Effector memory CD4-positive, alpha-beta T cell (primary cell): ENCODE measurements at regions not wholly inside any gene's neighbourhood (a gene's known extent, or its start where the extent isn't known, plus 50 kb on each side); places are given as distances from the start of the nearest gene placed in this dataset.
"Not testable (repeated sequence)": the region's sequence is repeated elsewhere in the genome, so short reads cannot be mapped to it uniquely, and the experiment has no call there.

ENCODE experiments used
- DNase-seq, 3 donors: peaks; one replicate each; pipeline ENCODE4 v3.0.0-alpha.2; 2020
- H3K27ac ChIP-seq: 2 replicates; pipeline ENCODE4 v1.7.0; 2013; ENCODE audit warnings: mild to moderate bottlenecking, low read length, moderate library complexity; ENCODE audit not compliant: insufficient read depth, poor library complexity, severe bottlenecking
- H3K27me3 ChIP-seq: replicated peaks from 2 replicates; pipeline ENCODE4 v1.7.0; 2013; ENCODE audit warnings: mild to moderate bottlenecking, low read length; ENCODE audit not compliant: insufficient read depth, control insufficient read depth, poor library complexity, severe bottlenecking
- H3K36me3 ChIP-seq: 2 replicates; pipeline ENCODE4 v1.7.0; 2013; ENCODE audit warnings: mild to moderate bottlenecking, low read length, moderate library complexity; ENCODE audit not compliant: control insufficient read depth, insufficient read depth
- H3K4me1 ChIP-seq: 2 replicates; pipeline ENCODE4 v1.7.0; 2013; ENCODE audit warnings: low read length, mild to moderate bottlenecking; ENCODE audit not compliant: control insufficient read depth, insufficient read depth, poor library complexity, severe bottlenecking
- H3K4me3 ChIP-seq: 2 replicates; pipeline ENCODE4 v1.7.0; 2013; ENCODE audit warnings: low read length, low read depth, mild to moderate bottlenecking; ENCODE audit not compliant: insufficient read depth, poor library complexity, severe bottlenecking
- H3K9me3 ChIP-seq: 2 replicates; pipeline ENCODE4 v1.7.0; 2013; ENCODE audit warnings: mild to moderate bottlenecking, low read length, moderate library complexity; ENCODE audit not compliant: control insufficient read depth

DNA sequence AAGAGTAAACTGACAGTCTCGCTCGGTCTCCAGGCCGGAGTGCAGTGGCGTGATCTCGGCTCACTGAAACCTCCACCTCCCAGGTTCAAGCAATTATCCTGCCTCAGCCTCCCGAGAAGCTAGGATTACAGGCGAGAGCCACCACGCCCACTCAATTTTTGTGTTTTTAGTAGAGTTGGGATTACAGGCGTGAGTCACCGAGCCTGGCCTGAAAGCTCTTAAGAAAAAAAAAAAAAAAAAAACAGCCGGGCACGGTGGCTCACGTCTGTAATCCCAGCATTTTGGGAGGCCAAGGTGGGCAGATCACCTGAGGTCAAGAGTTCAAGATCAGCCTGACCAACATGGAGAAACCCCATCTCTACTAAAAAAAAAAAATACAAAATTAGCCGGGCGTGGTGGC, 55.3 kb upstream of the THOC2 start:
- not testable (repeated sequence) for H3K27me3 ChIP-seq, H3K4me3 ChIP-seq, H3K4me1 ChIP-seq, H3K27ac ChIP-seq, H3K9me3 ChIP-seq, DNase-seq, H3K36me3 ChIP-seq

DNA sequence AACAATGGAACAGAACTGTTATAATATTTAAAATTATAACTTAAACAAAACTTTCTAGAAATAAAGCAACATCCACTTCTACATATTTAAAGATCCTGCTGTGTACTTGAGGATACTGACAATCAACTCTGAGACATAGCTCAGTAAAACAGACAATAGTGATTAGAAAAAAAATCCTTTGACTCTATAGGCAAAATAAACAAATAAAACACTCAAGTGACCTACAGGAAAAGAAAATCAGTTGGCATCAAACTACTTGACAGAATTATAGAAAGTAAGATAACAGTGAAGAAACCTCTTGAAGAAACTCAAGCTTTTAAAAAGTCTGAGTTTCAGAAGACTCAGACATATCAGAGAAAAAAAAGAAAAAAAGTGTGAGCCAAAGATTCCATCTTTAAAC, 55.9 kb upstream of the THOC2 start:
- no peaks in the 10 kb centered on the region for H3K36me3 ChIP-seq
- no peaks in the 10 kb centered on the region for H3K4me1 ChIP-seq
- H3K27ac ChIP-seq = no peak overlapping the region
- DNase-seq = no peak
- H3K9me3 ChIP-seq = no peaks in the 10 kb centered on the region
- no peaks in the 10 kb centered on the region for H3K27me3 ChIP-seq
- no peak overlapping the region for H3K4me3 ChIP-seq

DNA sequence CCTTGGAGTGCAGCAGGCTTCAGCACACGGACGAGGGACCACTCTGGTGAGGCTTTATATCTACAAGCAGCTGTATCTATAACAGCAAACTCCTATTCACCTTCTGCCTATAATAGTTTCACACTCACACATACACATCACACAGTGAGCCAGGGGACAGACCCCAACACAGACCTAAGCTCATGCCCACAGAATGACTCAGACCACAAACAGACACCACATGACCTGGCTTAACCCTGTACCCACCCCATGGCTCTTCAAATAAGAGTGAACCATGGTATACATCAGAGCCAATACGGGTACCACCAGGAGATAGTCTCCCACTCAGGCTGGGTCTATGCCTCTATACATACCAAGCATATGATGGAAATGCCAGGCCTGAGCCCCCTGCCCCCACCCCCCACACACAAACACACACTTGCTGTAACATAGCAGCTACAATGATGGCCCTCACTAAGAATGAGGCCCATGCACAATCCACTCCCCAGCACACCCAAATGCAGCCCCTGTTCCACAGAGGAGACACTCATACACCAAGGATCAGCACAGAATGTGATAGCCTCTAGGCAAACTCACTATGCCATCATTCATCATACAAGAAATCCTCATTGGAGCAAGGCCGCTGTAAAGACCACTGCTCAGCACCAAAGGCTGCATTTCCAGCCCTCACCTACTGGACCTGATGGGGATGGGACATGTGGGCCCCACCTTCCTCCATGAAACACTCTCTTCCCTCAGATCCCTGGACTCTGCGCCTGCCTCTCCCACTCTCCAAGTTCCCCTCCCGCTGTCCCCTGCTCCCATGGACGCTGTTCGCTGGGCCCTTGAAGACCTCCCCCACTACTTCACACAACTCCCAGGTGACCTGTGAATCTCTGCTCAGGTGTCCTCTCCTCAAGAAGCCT, 62.1 kb upstream of the XIAP start:
- Histone ChIP-seq H3K9me3 (no peaks in the 10 kb centered on the region), H3K4me1 (no peaks in the 10 kb centered on the region), H3K36me3 (no peaks in the 10 kb centered on the region), H3K27me3 (no peaks in the 10 kb centered on the region), H3K4me3 (no peak overlapping the region), H3K27ac (no peak overlapping the region)
- DNase-seq = no peak

DNA sequence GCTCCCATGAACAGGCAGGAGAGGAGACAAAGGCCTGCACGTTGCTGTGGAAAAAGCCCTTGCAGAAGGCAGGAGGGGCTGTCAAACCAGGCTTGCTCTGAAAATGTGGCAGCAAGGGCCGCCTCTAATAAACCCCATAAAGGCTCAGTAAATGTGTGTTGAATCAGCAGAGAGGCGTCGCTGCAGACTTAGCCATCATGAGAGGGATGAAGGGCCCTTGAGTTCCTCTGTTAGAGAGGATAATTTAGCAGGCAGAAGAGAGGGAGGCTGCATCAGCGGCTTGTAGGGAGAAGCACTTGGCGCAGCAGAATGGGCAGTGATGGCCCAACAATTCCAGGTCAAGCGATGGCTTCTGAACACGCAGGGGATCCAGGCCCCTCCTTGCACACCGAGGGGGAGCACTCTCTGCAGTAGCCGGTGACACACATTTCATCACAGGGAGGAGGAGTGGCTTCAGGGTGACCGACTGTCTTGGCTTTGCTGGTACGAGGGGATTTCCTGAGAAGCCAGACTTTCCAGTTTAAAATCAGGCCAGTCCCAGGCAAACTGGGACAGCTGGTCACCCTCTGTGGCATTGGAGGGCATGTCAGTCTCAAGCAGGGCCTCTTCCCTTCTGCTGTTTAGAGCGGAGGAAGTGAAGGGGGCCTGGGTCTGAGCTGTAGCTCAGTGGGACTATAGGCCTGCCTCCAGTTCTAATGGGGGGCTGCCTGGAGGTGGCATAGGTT, 61.0 kb upstream of the XIAP start:
- H3K4me1 ChIP-seq, H3K9me3 ChIP-seq, DNase-seq, H3K4me3 ChIP-seq, H3K27me3 ChIP-seq, H3K27ac ChIP-seq, H3K36me3 ChIP-seq: not testable (repeated sequence)

- H3K9me3 ChIP-seq = no peaks in the 10 kb centered on the region
- H3K27me3 ChIP-seq = no peaks in the 10 kb centered on the region
- no peak overlapping the region for H3K4me3 ChIP-seq
Observed at GRCh38 chrX:123801901-123802300, 58.0 kb upstream of the XIAP start.

GRCh38 chrX:123803331-123803983, 56.4 kb upstream of the XIAP start:
- Histone ChIP-seq H3K9me3 (no peaks in the 10 kb centered on the region), H3K4me1 (no peaks in the 10 kb centered on the region), H3K27me3 (no peaks in the 10 kb centered on the region), H3K36me3 (no peaks in the 10 kb centered on the region), H3K27ac (no peak overlapping the region), H3K4me3 (no peak overlapping the region)
- peak in 1 of 3 donors; percentile 12 for DNase-seq

More at GRCh38 chrX:123801901-123802300, 58.0 kb upstream of the XIAP start:
- H3K36me3 ChIP-seq = no peaks in the 10 kb centered on the region
- H3K4me1 ChIP-seq = no peaks in the 10 kb centered on the region
- no peak overlapping the region for H3K27ac ChIP-seq
- no peak for DNase-seq

DNA sequence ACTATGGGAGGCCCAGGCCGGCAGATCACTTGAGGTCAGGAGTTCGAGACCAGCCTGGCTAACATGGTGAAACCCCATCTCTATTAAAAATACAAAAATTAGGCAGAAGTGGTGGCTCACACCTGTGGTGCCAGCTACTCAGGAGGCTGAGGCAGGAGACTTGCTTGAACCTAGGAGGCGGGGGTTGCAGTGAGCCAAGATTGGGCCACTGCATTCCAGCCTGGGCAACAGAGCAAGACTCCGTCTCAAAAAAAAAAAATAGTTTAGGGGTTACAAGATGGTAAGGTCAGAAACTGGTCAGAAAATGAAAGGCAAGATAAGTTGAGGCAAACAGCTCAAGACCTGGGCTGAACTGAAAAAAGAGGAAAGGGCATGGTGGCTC, 55.9 kb upstream of the XIAP start:
- not testable (repeated sequence) for DNase-seq, H3K4me1 ChIP-seq, H3K9me3 ChIP-seq, H3K4me3 ChIP-seq, H3K27me3 ChIP-seq, H3K27ac ChIP-seq, H3K36me3 ChIP-seq

DNA sequence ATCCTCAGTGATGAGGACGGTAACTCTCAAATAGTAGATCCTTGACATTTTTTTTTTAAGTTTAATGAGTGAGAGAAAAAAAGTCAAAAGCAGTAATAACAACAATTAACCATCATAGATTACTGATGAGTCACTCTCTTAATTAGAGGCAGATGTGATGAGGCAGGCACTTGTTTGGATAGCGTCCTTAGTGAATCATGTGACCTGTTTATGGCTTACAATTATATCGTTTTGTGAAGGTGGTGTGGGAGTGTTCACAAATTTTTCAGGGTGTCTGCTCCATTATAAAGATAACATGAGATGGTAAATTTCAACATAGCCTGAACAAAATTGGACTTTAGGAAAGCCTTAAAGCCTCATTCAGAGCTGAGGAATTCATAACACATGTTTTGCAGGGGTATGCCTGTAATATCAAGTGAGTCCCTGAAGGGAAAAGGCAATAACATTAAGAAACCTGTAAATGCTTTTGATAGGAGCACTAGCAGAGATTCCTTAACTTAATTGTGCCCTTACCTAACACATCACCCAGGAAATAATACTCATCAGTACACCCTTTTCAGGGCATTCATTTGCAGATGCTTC, 51.9 kb upstream of the XIAP start:
- Histone ChIP-seq H3K4me1 (no peaks in the 10 kb centered on the region), H3K27ac (no peak overlapping the region), H3K4me3 (no peak overlapping the region), H3K36me3 (no peaks in the 10 kb centered on the region), H3K9me3 (no peaks in the 10 kb centered on the region), H3K27me3 (no peaks in the 10 kb centered on the region)
- DNase-seq = no peak

DNA sequence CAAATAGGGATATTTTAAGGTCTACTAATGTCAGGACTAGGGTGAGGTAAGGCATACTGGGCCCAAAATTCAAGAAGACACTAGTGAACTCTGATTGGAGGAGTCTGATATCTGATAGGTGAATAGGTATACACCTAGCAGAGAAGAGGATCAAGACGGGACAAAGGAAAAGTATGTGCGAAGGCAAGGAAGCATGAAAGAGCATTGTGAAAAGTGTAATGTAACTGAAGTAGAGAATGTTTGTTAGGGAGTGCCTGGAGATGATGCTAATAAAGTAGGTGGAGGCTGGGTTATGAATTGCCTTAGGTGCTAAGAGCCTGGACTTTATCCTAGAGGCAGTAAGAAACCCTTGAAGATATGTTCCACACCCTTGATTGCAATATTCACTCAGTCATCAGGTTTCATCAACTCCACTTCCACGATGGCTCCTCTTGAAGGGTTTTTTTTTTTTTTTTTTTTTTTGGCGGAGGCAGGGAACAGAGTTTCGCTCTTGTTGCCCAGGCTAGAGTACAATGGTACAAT, 49.9 kb upstream of the XIAP start:
- H3K9me3 ChIP-seq = no peaks in the 10 kb centered on the region
- no peaks in the 10 kb centered on the region for H3K4me1 ChIP-seq
- H3K4me3 ChIP-seq = no peak overlapping the region
- H3K36me3 ChIP-seq = no peaks in the 10 kb centered on the region
- no peaks in the 10 kb centered on the region for H3K27me3 ChIP-seq
- no peak for DNase-seq
- no peak overlapping the region for H3K27ac ChIP-seq
